Stimulated activated CD4-positive, alpha-beta T cell treated with anti-CD3 and anti-CD28 coated beads, TNF-alpha, amount 100 ng/mL, for 24 hours (primary cell): ENCODE measurements at regions not wholly inside any gene's neighbourhood (a gene's known extent, or its start where the extent isn't known, plus 50 kb on each side); places are given as distances from the start of the nearest gene placed in this dataset.
"Not testable (repeated sequence)": the region's sequence is repeated elsewhere in the genome, so short reads cannot be mapped to it uniquely, and the experiment has no call there.

Source experiments
- DNase-seq, 3 experiments: peaks; one replicate each; pipeline ENCODE4 v3.0.0-alpha.2; 2020; ENCODE audit warnings: low read depth in 3 of 3

- no peak for DNase-seq
Measured at GRCh38 chr6:25124216-25124715, 154.9 kb upstream of the CARMIL1 start.

- DNase-seq = no peak
Measured at GRCh38 chr6:25125736-25126135, 153.4 kb upstream of the CARMIL1 start.

GRCh38 chr6:25127076-25127837 lies 151.9 kb upstream of the CARMIL1 start:
- no peak for DNase-seq

- DNase-seq = no peak
Measured at GRCh38 chr6:25130518-25130917, 148.7 kb upstream of the CARMIL1 start.

GRCh38 chr6:25132934-25133333 lies 146.2 kb upstream of the CARMIL1 start:
- DNase-seq = no peak

GRCh38 chr6:25133568-25133967 lies 145.6 kb upstream of the CARMIL1 start:
- DNase-seq = no peak

- peak in 1 of 3 experiments; percentile 4 for DNase-seq
Measured at GRCh38 chr6:25136854-25137253, 142.3 kb upstream of the CARMIL1 start.

- DNase-seq = no peak
Measured at GRCh38 chr6:25137480-25137879, 141.7 kb upstream of the CARMIL1 start.

GRCh38 chr6:25137916-25138232 lies 141.3 kb upstream of the CARMIL1 start:
- DNase-seq = peak in 2 of 3 experiments; percentile 22 to 50

- peak; percentile 17 to 57 (median 34) for DNase-seq
Measured at GRCh38 chr6:25138233-25138933, 140.8 kb upstream of the CARMIL1 start.

- no peak for DNase-seq
Measured at GRCh38 chr6:25138934-25139415, 140.2 kb upstream of the CARMIL1 start.

- not testable (repeated sequence) for DNase-seq
Measured at GRCh38 chr6:25139608-25140007, 139.6 kb upstream of the CARMIL1 start.

- no peak for DNase-seq
Measured at GRCh38 chr6:25142506-25142905, 136.7 kb upstream of the CARMIL1 start.

GRCh38 chr6:25144919-25145318 lies 134.3 kb upstream of the CARMIL1 start:
- no peak for DNase-seq

- DNase-seq = no peak
Measured at GRCh38 chr6:25147223-25147622, 132.0 kb upstream of the CARMIL1 start.

GRCh38 chr6:25150031-25150430 lies 129.1 kb upstream of the CARMIL1 start:
- DNase-seq = no peak

GRCh38 chr6:25150863-25151262 lies 128.3 kb upstream of the CARMIL1 start:
- no peak for DNase-seq

GRCh38 chr6:25153079-25153478 lies 126.1 kb upstream of the CARMIL1 start:
- DNase-seq = no peak

- no peak for DNase-seq
Measured at GRCh38 chr6:25154034-25154596, 125.1 kb upstream of the CARMIL1 start.

GRCh38 chr6:25155211-25155610 lies 124.0 kb upstream of the CARMIL1 start:
- no peak for DNase-seq

- DNase-seq = no peak
Measured at GRCh38 chr6:25156123-25156522, 123.1 kb upstream of the CARMIL1 start.

- DNase-seq = no peak
Measured at GRCh38 chr6:25157183-25157582, 122.0 kb upstream of the CARMIL1 start.

GRCh38 chr6:25157842-25158241 lies 121.3 kb upstream of the CARMIL1 start:
- no peak for DNase-seq
